Ishikawa (cell line): ENCODE measurements at regions not wholly inside any gene's neighbourhood (a gene's known extent, or its start where the extent isn't known, plus 50 kb on each side); places are given as distances from the start of the nearest gene placed in this dataset.

Source experiments
- CEBPB ChIP-seq: IDR thresholded peaks from 2 replicates; pipeline ENCODE4 v1.6.1; 2012
- CREB1 ChIP-seq: IDR thresholded peaks from 2 replicates; pipeline ENCODE4 v1.6.1; 2012; ENCODE audit warnings: low read depth
- EGR1 ChIP-seq: IDR thresholded peaks from 2 replicates; pipeline ENCODE4 v1.6.1; 2012
- EP300 ChIP-seq: IDR thresholded peaks from 2 replicates; pipeline ENCODE4 v1.6.1; 2012; ENCODE audit warnings: borderline replicate concordance
- FOXM1 ChIP-seq: IDR thresholded peaks from 2 replicates; pipeline ENCODE4 v1.6.1; 2012; ENCODE audit warnings: low read depth, borderline replicate concordance
- MAX ChIP-seq: IDR thresholded peaks from 2 replicates; pipeline ENCODE4 v1.6.1; 2012
- NFIC ChIP-seq: IDR thresholded peaks from 2 replicates; pipeline ENCODE4 v1.6.1; 2012
- RAD21 ChIP-seq: IDR thresholded peaks from 2 replicates; pipeline ENCODE4 v1.6.1; 2012; ENCODE audit warnings: low read depth
- REST ChIP-seq: IDR thresholded peaks from 2 replicates; pipeline ENCODE4 v1.6.1; 2012; ENCODE audit warnings: low read depth, mild to moderate bottlenecking
- TAF1 ChIP-seq: IDR thresholded peaks from 2 replicates; pipeline ENCODE4 v1.6.1; 2012; ENCODE audit warnings: low read depth, mild to moderate bottlenecking
- TCF12 ChIP-seq: IDR thresholded peaks from 2 replicates; pipeline ENCODE4 v1.6.1; 2012; ENCODE audit warnings: low read depth
- TEAD4 ChIP-seq: IDR thresholded peaks from 2 replicates; pipeline ENCODE4 v1.6.1; 2012
- USF1 ChIP-seq: IDR thresholded peaks from 2 replicates; pipeline ENCODE4 v1.6.1; 2012
- YY1 ChIP-seq: IDR thresholded peaks from 2 replicates; pipeline ENCODE4 v1.6.1; 2012; ENCODE audit warnings: low read depth
- ZBTB7A ChIP-seq: IDR thresholded peaks from 2 replicates; pipeline ENCODE4 v1.6.1; 2012; ENCODE audit warnings: low read depth

GRCh38 chr5:167582283-167582682, 709.2 kb upstream of the WWC1 start:
- TF ChIP-seq RAD21 (peak; percentile 59), EP300 (no peak), CEBPB (no peak)

- TF ChIP-seq ZBTB7A (no peak), TAF1 (no peak), RAD21 (no peak), TEAD4 (no peak)
Measured at GRCh38 chr5:167582886-167583285, 708.6 kb upstream of the WWC1 start.

- no peak for TF ChIP-seq CEBPB
- TF ChIP-seq EP300 = no peak
- TF ChIP-seq USF1 = no peak
- no peak for TF ChIP-seq TAF1
- no peak for TF ChIP-seq ZBTB7A
- no peak for TF ChIP-seq REST
- no peak for TF ChIP-seq EGR1
- TF ChIP-seq TEAD4 = no peak
Measured at GRCh38 chr5:167585184-167585583, 706.3 kb upstream of the WWC1 start.

- TF ChIP-seq REST (no peak), RAD21 (peak; percentile 38; the same call in 1 of the 2 replicates), YY1 (no peak)
Measured at GRCh38 chr5:167587772-167588437, 703.5 kb upstream of the WWC1 start.

GRCh38 chr5:167592114-167592513, 699.3 kb upstream of the WWC1 start:
- TF ChIP-seq TEAD4 = no peak
- TF ChIP-seq ZBTB7A = no peak
- TF ChIP-seq CEBPB = no peak
- no peak for TF ChIP-seq USF1
- no peak for TF ChIP-seq YY1
- TF ChIP-seq EGR1 = no peak
- TF ChIP-seq FOXM1 = no peak
- no peak for TF ChIP-seq CREB1
- no peak for TF ChIP-seq MAX
- no peak for TF ChIP-seq TAF1
- TF ChIP-seq RAD21 = no peak
- no peak for TF ChIP-seq REST
- TF ChIP-seq EP300 = no peak
- no peak for TF ChIP-seq TCF12
- TF ChIP-seq NFIC = no peak
